ENCODE measurements at regions not wholly inside any gene's neighbourhood (a gene's known extent, or its start where the extent isn't known, plus 50 kb on each side); places are given as distances from the start of the nearest gene placed in this dataset.

DNA sequence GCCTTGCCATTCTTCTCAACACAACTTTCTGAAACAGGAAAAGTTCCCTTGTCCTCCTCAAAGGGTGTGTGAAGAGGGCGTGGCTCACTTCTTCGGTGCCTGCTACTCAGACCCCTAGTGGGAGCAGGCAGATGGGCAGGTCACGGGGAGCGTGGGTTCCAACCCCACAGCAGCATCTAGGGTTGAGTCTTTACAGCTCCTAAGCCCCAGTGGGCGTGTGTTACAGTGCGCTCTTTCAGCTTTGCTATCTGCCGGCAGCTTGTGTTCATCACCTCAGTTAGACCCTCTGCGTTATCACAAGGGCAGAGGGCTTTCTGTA is 57.5 kb upstream of the KLF3 start:
- TF ChIP-seq, protein P1, sequence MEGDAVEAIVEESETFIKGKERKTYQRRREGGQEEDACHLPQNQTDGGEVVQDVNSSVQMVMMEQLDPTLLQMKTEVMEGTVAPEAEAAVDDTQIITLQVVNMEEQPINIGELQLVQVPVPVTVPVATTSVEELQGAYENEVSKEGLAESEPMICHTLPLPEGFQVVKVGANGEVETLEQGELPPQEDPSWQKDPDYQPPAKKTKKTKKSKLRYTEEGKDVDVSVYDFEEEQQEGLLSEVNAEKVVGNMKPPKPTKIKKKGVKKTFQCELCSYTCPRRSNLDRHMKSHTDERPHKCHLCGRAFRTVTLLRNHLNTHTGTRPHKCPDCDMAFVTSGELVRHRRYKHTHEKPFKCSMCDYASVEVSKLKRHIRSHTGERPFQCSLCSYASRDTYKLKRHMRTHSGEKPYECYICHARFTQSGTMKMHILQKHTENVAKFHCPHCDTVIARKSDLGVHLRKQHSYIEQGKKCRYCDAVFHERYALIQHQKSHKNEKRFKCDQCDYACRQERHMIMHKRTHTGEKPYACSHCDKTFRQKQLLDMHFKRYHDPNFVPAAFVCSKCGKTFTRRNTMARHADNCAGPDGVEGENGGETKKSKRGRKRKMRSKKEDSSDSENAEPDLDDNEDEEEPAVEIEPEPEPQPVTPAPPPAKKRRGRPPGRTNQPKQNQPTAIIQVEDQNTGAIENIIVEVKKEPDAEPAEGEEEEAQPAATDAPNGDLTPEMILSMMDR (IDR thresholded peaks at IDR 0.05; ENCODE audit: low read length) = no peak
- no peak for TF ChIP-seq EZH2 (IDR thresholded peaks at IDR 0.05; ENCODE audit: borderline replicate concordance, low read length)

Data from OCI-LY1 (cell line).